Smooth muscle cell (in vitro differentiated cells): ENCODE measurements at regions not wholly inside any gene's neighbourhood (a gene's known extent, or its start where the extent isn't known, plus 50 kb on each side); places are given as distances from the start of the nearest gene placed in this dataset.

Experiments used
- DNase-seq: peaks from one replicate; lab custom pipeline; 2025; ENCODE audit not compliant: unreplicated experiment; lab: John Stamatoyannopoulos, UW
- H2AFZ ChIP-seq: fragments of 200-600 bp; sonication (generic); 2 replicates; pipeline ENCODE4 v1.6.0; 2016; ENCODE audit warnings: antibody characterized with exemption, low read depth, mild to moderate bottlenecking
- H3F3A ChIP-seq: fragments of 200-600 bp; sonication (generic); 2 replicates; pipeline ENCODE4 v1.6.0; 2017; ENCODE audit warnings: antibody characterized with exemption, low read depth
- H3K27ac ChIP-seq: fragments of 200-600 bp; sonication (generic); 2 replicates; pipeline ENCODE4 v1.5.1; 2016; ENCODE audit warnings: low read depth, mild to moderate bottlenecking
- H3K27me3 ChIP-seq: fragments of 200-600 bp; sonication (generic); 2 replicates; pipeline ENCODE4 v1.6.1; 2016; ENCODE audit warnings: low read depth, mild to moderate bottlenecking
- H3K36me3 ChIP-seq: fragments of 200-600 bp; sonication (generic); 2 replicates; pipeline ENCODE4 v1.5.1; 2016; ENCODE audit warnings: low read depth
- H3K4me1 ChIP-seq: fragments of 200-600 bp; sonication (generic); 2 replicates; pipeline ENCODE4 v1.5.1; 2016; ENCODE audit warnings: low read depth
- H3K4me2 ChIP-seq: fragments of 200-600 bp; sonication (generic); 2 replicates; pipeline ENCODE4 v1.6.0; 2016; ENCODE audit warnings: mild to moderate bottlenecking
- H3K4me3 ChIP-seq: fragments of 200-600 bp; sonication (generic); 2 replicates; pipeline ENCODE4 v1.5.1; 2016; ENCODE audit warnings: mild to moderate bottlenecking
- H3K79me2 ChIP-seq: fragments of 200-600 bp; sonication (generic); 2 replicates; pipeline ENCODE4 v1.6.0; 2016; ENCODE audit warnings: low read depth, mild to moderate bottlenecking
- H3K9ac ChIP-seq: fragments of 200-600 bp; sonication (generic); 2 replicates; pipeline ENCODE4 v1.6.0; 2016; ENCODE audit warnings: low read depth
- H3K9me3 ChIP-seq: fragments of 200-600 bp; sonication (generic); replicated peaks from 2 replicates; pipeline ENCODE4 v1.5.1; 2016; ENCODE audit warnings: low read depth
- H4K20me1 ChIP-seq: fragments of 200-600 bp; sonication (generic); 2 replicates; pipeline ENCODE4 v1.6.0; 2016; ENCODE audit warnings: low read depth
- WGBS: methylation state at CpG from one replicate; pipeline ENCODE4 v1.1.7; 2016; ENCODE audit warnings: low lambda C conversion rate; 5-methylcytosine and 5-hydroxymethylcytosine counted together
- TF ChIP-seq, protein P1 (sequence below): fragments of 200-600 bp; sonication (generic); IDR thresholded peaks from 2 replicates; pipeline ENCODE4 v1.5.1; 2017; ENCODE audit warnings: borderline replicate concordance, mild to moderate bottlenecking, antibody characterized with exemption; ENCODE audit not compliant: insufficient read depth, poor library complexity, severe bottlenecking

DNA sequence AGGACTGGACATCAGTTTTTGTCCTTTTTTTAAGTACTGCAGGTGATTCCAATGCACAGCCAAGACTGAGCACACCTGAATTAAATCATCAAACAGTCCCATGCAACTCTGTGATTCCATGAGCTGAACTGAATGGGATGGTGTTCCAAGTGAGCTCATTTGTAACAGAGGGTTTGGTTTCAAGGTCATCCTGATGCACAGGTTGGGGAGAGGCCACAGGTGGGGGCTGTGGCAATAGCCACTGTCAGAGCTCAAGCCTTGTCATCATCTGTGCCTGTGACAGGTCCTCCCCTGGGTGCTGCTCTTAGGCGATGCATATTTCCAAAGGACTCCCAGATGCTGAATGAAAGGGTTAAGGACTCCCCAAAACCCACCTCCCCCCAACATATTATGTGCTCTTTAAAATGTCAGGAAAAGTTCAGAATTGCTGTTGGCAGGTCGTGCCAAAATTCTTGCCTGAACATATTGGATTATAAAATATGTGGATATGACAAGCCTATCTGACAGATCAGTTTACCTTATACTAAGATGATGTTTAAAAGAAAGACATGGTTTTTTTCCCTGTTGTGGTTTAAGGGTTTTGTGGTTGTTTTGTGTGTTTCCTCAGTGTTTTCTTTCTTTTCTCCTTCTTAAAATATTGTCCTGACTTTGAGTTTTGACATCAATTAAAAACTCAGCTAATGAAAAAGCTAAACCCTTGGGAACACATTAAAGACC is 263.5 kb upstream of the SIX2 start:
- Histone ChIP-seq H4K20me1 (no peaks in the 10 kb centered on the region), H3K9ac (no peak overlapping the region), H3K27ac (no peak overlapping the region), H2AFZ (no peak overlapping the region), H3K27me3 (no peaks in the 10 kb centered on the region), H3K79me2 (no peaks in the 10 kb centered on the region), H3K4me2 (no peak overlapping the region), H3K4me1 (peaks cover 12% of the 10 kb centered on the region), H3K4me3 (no peak overlapping the region), H3K9me3 (no peaks in the 10 kb centered on the region), H3K36me3 (no peaks in the 10 kb centered on the region), H3F3A (no peaks in the 10 kb centered on the region)
- TF ChIP-seq, protein P1, sequence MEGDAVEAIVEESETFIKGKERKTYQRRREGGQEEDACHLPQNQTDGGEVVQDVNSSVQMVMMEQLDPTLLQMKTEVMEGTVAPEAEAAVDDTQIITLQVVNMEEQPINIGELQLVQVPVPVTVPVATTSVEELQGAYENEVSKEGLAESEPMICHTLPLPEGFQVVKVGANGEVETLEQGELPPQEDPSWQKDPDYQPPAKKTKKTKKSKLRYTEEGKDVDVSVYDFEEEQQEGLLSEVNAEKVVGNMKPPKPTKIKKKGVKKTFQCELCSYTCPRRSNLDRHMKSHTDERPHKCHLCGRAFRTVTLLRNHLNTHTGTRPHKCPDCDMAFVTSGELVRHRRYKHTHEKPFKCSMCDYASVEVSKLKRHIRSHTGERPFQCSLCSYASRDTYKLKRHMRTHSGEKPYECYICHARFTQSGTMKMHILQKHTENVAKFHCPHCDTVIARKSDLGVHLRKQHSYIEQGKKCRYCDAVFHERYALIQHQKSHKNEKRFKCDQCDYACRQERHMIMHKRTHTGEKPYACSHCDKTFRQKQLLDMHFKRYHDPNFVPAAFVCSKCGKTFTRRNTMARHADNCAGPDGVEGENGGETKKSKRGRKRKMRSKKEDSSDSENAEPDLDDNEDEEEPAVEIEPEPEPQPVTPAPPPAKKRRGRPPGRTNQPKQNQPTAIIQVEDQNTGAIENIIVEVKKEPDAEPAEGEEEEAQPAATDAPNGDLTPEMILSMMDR = no peak
- 90% methylated on average over 2 of the region's 2 CpGs for WGBS
- DNase-seq = no peak

DNA sequence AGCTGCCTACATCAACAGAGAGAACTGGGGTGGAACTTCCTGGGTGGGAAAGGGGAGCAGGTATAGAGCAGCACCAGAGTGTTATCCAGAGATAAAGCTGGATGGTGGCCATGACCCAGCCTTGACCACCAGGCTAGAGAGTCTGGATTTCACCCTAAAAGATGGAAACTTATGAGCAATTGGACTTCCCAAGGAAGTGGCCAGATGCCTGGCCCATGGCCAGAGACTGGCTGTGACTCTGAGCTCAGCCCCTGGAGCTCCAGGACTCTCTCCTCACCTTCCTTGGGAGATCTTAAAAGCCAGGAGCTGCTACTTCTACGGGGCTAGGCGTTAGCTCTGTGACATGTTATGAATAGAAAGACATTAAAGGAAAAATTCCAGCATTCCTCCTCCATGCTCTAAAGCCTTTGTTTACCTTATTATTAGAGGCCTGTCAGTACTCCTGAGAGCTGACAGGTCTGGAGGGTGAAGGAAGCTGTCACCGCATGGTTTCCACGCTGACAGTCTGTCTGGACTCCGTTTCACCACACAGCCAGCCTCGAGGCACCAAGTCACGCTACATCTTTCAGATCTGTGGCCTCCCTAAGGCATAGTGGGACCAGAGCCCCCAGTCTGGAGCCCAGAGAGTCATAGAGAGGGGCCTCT is 260.0 kb upstream of the SIX2 start:
- no peak for DNase-seq
- H3K27ac ChIP-seq = no peak overlapping the region
- no peak overlapping the region for H2AFZ ChIP-seq
- H4K20me1 ChIP-seq = no peaks in the 10 kb centered on the region
- H3K9ac ChIP-seq = no peak overlapping the region
- no peaks in the 10 kb centered on the region for H3K27me3 ChIP-seq
- H3K4me1 ChIP-seq = peaks cover 4% of the 10 kb centered on the region
- H3K4me3 ChIP-seq = no peak overlapping the region
- TF ChIP-seq, protein P1 = no peak
- no peaks in the 10 kb centered on the region for H3K9me3 ChIP-seq
- no peaks in the 10 kb centered on the region for H3F3A ChIP-seq
- no peaks in the 10 kb centered on the region for H3K79me2 ChIP-seq
- no peaks in the 10 kb centered on the region for H3K36me3 ChIP-seq
- no peak overlapping the region for H3K4me2 ChIP-seq
- WGBS = 57% methylated on average over 7 of the region's 7 CpGs

DNA sequence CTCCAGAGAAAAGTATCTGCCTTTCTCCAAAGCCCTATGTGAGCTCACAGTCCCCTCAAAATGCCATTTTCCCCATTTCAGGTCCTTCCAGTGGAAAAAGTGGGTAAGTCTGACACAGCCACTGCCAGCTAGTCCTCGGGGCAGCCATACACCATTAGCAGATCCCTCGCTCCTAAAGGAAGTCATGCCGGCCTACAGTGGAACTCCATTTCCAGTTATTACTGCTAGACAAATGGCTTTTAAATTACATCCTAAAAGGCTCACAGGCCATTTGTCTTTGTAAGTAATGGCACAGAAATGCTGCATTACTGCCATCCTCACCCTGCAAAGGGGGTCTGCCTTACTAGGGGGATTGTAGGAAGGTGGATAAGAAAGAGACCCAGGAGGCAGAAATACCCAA is 259.4 kb upstream of the SIX2 start:
- H4K20me1 ChIP-seq = no peaks in the 10 kb centered on the region
- 58% methylated on average over 3 of the region's 3 CpGs for WGBS
- H3K9ac ChIP-seq = no peak overlapping the region

More for the DNA sequence above, 259.4 kb upstream of the SIX2 start:
- Histone ChIP-seq H3K4me2 (no peak overlapping the region), H2AFZ (no peak overlapping the region), H3K9me3 (no peaks in the 10 kb centered on the region), H3K79me2 (no peaks in the 10 kb centered on the region), H3F3A (no peaks in the 10 kb centered on the region), H3K4me1 (no peaks in the 10 kb centered on the region), H3K36me3 (no peaks in the 10 kb centered on the region), H3K27ac (no peak overlapping the region), H3K4me3 (no peak overlapping the region), H3K27me3 (no peaks in the 10 kb centered on the region)
- DNase-seq = no peak
- TF ChIP-seq, protein P1 = no peak
